Thyroid gland (tissue), 4 donors: ENCODE measurements at regions not wholly inside any gene's neighbourhood (a gene's known extent, or its start where the extent isn't known, plus 50 kb on each side); places are given as distances from the start of the nearest gene placed in this dataset.

ENCODE experiments used
- POLR2A ChIP-seq, 2 donors: fragments of 450-650 bp; IDR thresholded peaks; one replicate each; pipeline ENCODE4 v1.6.1; 2017; ENCODE audit warnings: antibody characterized with exemption in 2 of 2, mild to moderate bottlenecking in 2 of 2, moderate library complexity in 1 of 2
- TF ChIP-seq, protein P1 (sequence below), 6 experiments: fragments of 200-600 bp in 3 of 6; fragments of 450-650 bp in 3 of 6; sonication (generic) in 3 of 6; IDR thresholded peaks; one replicate each; pipeline ENCODE4 v1.5.1; 2016 to 2019; ENCODE audit warnings: antibody characterized with exemption in 6 of 6, mild to moderate bottlenecking in 2 of 6, inconsistent platforms in 1 of 6, moderate library complexity in 1 of 6

DNA sequence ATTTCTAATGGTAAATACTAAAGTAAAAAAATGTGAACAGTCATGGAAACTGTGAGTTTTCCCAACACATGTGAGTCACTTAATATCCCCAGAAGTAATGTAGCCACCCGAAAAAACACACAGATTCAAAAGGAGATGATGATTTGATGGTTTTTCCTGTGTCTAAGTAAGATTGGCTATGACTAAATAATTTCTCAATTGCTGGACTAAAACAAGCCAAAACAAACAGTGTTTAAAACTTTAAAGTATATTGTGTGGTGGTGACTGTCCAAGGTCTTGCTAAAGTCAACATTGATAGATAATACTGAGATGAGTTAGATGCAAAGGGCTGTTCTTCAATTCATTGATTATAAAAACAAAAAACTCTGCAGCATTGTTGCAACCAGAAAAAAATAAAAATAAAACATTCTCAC, 89.6 kb upstream of the SOX5 start:
- TF ChIP-seq, protein P1, sequence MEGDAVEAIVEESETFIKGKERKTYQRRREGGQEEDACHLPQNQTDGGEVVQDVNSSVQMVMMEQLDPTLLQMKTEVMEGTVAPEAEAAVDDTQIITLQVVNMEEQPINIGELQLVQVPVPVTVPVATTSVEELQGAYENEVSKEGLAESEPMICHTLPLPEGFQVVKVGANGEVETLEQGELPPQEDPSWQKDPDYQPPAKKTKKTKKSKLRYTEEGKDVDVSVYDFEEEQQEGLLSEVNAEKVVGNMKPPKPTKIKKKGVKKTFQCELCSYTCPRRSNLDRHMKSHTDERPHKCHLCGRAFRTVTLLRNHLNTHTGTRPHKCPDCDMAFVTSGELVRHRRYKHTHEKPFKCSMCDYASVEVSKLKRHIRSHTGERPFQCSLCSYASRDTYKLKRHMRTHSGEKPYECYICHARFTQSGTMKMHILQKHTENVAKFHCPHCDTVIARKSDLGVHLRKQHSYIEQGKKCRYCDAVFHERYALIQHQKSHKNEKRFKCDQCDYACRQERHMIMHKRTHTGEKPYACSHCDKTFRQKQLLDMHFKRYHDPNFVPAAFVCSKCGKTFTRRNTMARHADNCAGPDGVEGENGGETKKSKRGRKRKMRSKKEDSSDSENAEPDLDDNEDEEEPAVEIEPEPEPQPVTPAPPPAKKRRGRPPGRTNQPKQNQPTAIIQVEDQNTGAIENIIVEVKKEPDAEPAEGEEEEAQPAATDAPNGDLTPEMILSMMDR (IDR thresholded peaks at IDR 0.05) = no peak
- no peak for TF ChIP-seq POLR2A (IDR thresholded peaks at IDR 0.05)
